ENCODE measurements at regions not wholly inside any gene's neighbourhood (a gene's known extent, or its start where the extent isn't known, plus 50 kb on each side); places are given as distances from the start of the nearest gene placed in this dataset.
A peak's percentile ranks its signal among the peaks of the same experiment; 100 is the strongest.

DNA sequence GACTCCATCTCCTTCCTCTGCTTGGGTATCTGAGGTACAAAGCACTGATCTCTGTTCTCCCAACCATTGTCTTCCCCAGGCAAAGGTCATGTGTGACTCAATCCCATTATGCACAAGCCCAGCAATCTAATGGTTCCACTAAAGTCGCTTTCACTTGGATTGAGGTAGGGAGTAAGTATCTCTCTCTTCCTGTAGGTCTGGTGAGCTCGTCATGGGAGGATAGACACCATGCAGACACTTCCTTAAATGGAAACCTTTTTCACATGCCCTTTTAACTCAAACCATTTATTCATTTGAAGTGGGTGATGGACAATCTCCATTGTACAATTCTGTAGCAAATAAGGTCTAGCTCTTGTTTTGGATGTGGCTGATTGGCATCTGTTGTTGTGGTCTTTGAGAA, 245.2 kb upstream of the CLNK start:
- Histone ChIP-seq H3K36me3 (ENCODE audit: control insufficient read depth in 2 of 2, insufficient read depth in 1 of 2, low read length in 2 of 2) (no peaks in the 10 kb centered on the region), H3K4me3 (ENCODE audit: low read depth, low read length) (no peak overlapping the region), H3K9me3 (ENCODE audit: control insufficient read depth, insufficient read depth, low read depth, low read length) (no peaks in the 10 kb centered on the region), H3K27ac (ENCODE audit: extremely low read depth, low read depth, low read length) (no peak overlapping the region), H3K4me1 (ENCODE audit: control insufficient read depth, insufficient read depth, low read length) (no peaks in the 10 kb centered on the region)
- POLR2A ChIA-PET = no interaction called here
- CTCF ChIA-PET = interaction anchor here (0.6 kb wide), 1 partner anchor 481 kb away, joined by 3 read pairs; no protein-coding TSS in a partner anchor
- TF ChIP-seq ZNF629 (tag by site-specific recombination; IDR thresholded peaks at IDR 0.05) (no peak), ZNF169 (tag by site-specific recombination; IDR thresholded peaks at IDR 0.05) (no peak), ZNF843 (tag by site-specific recombination; IDR thresholded peaks at IDR 0.05) (no peak), ZNF416 (tag by site-specific recombination; IDR thresholded peaks at IDR 0.05) (no peak), ZNF174 (tag by site-specific recombination; IDR thresholded peaks at IDR 0.05) (no peak), ZNF155 (tag by site-specific recombination; IDR thresholded peaks at IDR 0.05) (no peak), ZNF501 (tag by site-specific recombination; IDR thresholded peaks at IDR 0.05) (no peak), ZBTB20 (tag by site-specific recombination; IDR thresholded peaks at IDR 0.05) (no peak), ZNF530 (tag by site-specific recombination; IDR thresholded peaks at IDR 0.05; ENCODE audit: low read depth) (no peak), ZNF140 (tag by site-specific recombination; IDR thresholded peaks at IDR 0.05) (no peak)
- TF ChIP-seq, protein P1, sequence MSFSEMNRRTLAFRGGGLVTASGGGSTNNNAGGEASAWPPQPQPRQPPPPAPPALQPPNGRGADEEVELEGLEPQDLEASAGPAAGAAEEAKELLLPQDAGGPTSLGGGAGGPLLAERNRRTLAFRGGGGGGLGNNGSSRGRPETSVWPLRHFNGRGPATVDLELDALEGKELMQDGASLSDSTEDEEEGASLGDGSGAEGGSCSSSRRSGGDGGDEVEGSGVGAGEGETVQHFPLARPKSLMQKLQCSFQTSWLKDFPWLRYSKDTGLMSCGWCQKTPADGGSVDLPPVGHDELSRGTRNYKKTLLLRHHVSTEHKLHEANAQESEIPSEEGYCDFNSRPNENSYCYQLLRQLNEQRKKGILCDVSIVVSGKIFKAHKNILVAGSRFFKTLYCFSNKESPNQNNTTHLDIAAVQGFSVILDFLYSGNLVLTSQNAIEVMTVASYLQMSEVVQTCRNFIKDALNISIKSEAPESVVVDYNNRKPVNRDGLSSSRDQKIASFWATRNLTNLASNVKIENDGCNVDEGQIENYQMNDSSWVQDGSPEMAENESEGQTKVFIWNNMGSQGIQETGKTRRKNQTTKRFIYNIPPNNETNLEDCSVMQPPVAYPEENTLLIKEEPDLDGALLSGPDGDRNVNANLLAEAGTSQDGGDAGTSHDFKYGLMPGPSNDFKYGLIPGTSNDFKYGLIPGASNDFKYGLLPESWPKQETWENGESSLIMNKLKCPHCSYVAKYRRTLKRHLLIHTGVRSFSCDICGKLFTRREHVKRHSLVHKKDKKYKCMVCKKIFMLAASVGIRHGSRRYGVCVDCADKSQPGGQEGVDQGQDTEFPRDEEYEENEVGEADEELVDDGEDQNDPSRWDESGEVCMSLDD (tag by site-specific recombination; IDR thresholded peaks at IDR 0.05) = no peak
- TF ChIP-seq, protein P2, sequence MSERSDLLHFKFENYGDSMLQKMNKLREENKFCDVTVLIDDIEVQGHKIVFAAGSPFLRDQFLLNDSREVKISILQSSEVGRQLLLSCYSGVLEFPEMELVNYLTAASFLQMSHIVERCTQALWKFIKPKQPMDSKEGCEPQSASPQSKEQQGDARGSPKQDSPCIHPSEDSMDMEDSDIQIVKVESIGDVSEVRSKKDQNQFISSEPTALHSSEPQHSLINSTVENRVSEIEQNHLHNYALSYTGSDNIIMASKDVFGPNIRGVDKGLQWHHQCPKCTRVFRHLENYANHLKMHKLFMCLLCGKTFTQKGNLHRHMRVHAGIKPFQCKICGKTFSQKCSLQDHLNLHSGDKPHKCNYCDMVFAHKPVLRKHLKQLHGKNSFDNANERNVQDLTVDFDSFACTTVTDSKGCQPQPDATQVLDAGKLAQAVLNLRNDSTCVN (tag by site-specific recombination; optimal IDR thresholded peaks at IDR 0.05) = no peak

DNA sequence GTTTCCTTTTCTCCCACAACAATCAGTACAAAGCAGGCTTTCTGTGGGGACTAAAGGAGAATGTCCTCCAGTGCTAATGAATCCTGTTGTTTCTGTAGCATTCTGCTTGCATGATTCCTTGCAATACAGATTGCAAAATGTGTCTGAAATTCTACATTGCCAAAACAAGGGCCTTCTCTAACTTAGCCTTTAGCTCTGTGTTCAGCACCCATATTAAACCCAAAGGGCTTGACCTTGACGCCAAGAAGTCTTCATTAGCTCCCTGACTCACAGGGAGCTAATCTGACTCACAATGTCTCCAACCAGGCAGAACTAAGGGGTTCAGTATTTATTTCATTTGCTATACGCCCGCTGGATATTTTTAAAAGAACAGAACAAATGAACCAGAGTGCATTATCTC, 241.4 kb upstream of the CLNK start:
- ChIA-PET POLR2A (no interaction called here), CTCF (no interaction called here)
- H3K27ac ChIP-seq (ENCODE audit: extremely low read depth, low read depth, low read length) = no peak overlapping the region

More for the DNA sequence above, 241.4 kb upstream of the CLNK start:
- Histone ChIP-seq H3K4me3 (ENCODE audit: low read depth, low read length) (no peak overlapping the region), H3K9me3 (ENCODE audit: control insufficient read depth, insufficient read depth, low read depth, low read length) (no peaks in the 10 kb centered on the region), H3K4me1 (ENCODE audit: control insufficient read depth, insufficient read depth, low read length) (no peaks in the 10 kb centered on the region), H3K36me3 (ENCODE audit: control insufficient read depth in 2 of 2, insufficient read depth in 1 of 2, low read length in 2 of 2) (no peaks in the 10 kb centered on the region)
- no peak for TF ChIP-seq ZNF140 (tag by site-specific recombination; IDR thresholded peaks at IDR 0.05)
- TF ChIP-seq, protein P3, sequence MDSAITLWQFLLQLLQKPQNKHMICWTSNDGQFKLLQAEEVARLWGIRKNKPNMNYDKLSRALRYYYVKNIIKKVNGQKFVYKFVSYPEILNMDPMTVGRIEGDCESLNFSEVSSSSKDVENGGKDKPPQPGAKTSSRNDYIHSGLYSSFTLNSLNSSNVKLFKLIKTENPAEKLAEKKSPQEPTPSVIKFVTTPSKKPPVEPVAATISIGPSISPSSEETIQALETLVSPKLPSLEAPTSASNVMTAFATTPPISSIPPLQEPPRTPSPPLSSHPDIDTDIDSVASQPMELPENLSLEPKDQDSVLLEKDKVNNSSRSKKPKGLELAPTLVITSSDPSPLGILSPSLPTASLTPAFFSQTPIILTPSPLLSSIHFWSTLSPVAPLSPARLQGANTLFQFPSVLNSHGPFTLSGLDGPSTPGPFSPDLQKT (IDR thresholded peaks at IDR 0.05; ENCODE audit: borderline replicate concordance, low read depth, low read length) = no peak
- TF ChIP-seq, protein P2 (tag by site-specific recombination; optimal IDR thresholded peaks at IDR 0.05) = no peak
- TF ChIP-seq, protein P4, sequence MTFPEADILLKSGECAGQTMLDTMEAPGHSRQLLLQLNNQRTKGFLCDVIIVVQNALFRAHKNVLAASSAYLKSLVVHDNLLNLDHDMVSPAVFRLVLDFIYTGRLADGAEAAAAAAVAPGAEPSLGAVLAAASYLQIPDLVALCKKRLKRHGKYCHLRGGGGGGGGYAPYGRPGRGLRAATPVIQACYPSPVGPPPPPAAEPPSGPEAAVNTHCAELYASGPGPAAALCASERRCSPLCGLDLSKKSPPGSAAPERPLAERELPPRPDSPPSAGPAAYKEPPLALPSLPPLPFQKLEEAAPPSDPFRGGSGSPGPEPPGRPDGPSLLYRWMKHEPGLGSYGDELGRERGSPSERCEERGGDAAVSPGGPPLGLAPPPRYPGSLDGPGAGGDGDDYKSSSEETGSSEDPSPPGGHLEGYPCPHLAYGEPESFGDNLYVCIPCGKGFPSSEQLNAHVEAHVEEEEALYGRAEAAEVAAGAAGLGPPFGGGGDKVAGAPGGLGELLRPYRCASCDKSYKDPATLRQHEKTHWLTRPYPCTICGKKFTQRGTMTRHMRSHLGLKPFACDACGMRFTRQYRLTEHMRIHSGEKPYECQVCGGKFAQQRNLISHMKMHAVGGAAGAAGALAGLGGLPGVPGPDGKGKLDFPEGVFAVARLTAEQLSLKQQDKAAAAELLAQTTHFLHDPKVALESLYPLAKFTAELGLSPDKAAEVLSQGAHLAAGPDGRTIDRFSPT (tag by site-specific recombination; IDR thresholded peaks at IDR 0.05) = 0 out of 2 replicates have a peak, but pooled peaks have one; percentile 25
